ENCODE measurements at regions not wholly inside any gene's neighbourhood (a gene's known extent, or its start where the extent isn't known, plus 50 kb on each side); places are given as distances from the start of the nearest gene placed in this dataset.

DNA sequence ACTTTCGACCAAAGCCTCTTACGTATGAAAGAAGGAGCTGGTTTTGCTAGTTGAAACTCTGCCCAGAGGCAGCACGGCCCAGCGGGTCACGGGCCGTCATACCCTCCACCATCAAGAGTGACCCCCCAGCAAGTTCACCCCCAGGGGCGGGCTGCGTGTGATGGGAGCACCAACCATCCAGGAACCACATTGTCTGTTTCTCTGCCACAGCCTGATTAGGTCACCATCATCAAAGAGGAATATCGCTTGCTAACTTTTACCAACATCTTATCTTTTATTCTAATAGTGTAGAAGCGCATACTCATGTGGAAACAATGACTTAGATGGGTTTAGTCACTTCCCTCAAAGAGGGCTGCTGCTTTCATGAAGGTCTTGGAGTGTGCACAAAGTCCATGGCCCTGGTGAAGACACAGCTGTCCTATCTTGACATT lies 116.6 kb upstream of the SMIM21 start:
- TF ChIP-seq POLR2A (IDR thresholded peaks at IDR 0.05) (no peak), POLR2AphosphoS5 (IDR thresholded peaks at IDR 0.05) (no peak)
- TF ChIP-seq, protein P1, sequence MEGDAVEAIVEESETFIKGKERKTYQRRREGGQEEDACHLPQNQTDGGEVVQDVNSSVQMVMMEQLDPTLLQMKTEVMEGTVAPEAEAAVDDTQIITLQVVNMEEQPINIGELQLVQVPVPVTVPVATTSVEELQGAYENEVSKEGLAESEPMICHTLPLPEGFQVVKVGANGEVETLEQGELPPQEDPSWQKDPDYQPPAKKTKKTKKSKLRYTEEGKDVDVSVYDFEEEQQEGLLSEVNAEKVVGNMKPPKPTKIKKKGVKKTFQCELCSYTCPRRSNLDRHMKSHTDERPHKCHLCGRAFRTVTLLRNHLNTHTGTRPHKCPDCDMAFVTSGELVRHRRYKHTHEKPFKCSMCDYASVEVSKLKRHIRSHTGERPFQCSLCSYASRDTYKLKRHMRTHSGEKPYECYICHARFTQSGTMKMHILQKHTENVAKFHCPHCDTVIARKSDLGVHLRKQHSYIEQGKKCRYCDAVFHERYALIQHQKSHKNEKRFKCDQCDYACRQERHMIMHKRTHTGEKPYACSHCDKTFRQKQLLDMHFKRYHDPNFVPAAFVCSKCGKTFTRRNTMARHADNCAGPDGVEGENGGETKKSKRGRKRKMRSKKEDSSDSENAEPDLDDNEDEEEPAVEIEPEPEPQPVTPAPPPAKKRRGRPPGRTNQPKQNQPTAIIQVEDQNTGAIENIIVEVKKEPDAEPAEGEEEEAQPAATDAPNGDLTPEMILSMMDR (IDR thresholded peaks at IDR 0.05): no peak
